Iris pigment epithelial cell (primary cell): ENCODE measurements at regions not wholly inside any gene's neighbourhood (a gene's known extent, or its start where the extent isn't known, plus 50 kb on each side); places are given as distances from the start of the nearest gene placed in this dataset.
"Not testable (repeated sequence)": the region's sequence is repeated elsewhere in the genome, so short reads cannot be mapped to it uniquely, and the experiment has no call there.

Experiments used
- DNase-seq: peaks from one replicate; pipeline ENCODE4 v3.0.0-alpha.2; 2011; ENCODE audit warnings: low read depth

GRCh38 chrX:437661-438390, 51.1 kb upstream of the PPP2R3B start:
- no peak for DNase-seq

- DNase-seq = no peak
Observed at GRCh38 chrX:439241-439640, 52.5 kb upstream of the PPP2R3B start.

- no peak for DNase-seq
Observed at GRCh38 chrX:439719-440118, 53.0 kb upstream of the PPP2R3B start.

- no peak for DNase-seq
Observed at GRCh38 chrX:440636-441035, 53.9 kb upstream of the PPP2R3B start.

- no peak for DNase-seq
Observed at GRCh38 chrX:443536-444210, 57.0 kb upstream of the PPP2R3B start.

GRCh38 chrX:444305-444704, 57.6 kb upstream of the PPP2R3B start:
- DNase-seq = no peak

GRCh38 chrX:445727-446126, 59.0 kb upstream of the PPP2R3B start:
- DNase-seq = no peak

- DNase-seq = no peak
Observed at GRCh38 chrX:446245-446644, 59.5 kb upstream of the PPP2R3B start.

- no peak for DNase-seq
Observed at GRCh38 chrX:447052-447451, 60.3 kb upstream of the PPP2R3B start.

- not testable (repeated sequence) for DNase-seq
Observed at GRCh38 chrX:451750-452149, 65.0 kb upstream of the PPP2R3B start.

- no peak for DNase-seq
Observed at GRCh38 chrX:452598-452997, 65.9 kb upstream of the PPP2R3B start.

- DNase-seq = not testable (repeated sequence)
Observed at GRCh38 chrX:454514-454913, 67.8 kb upstream of the PPP2R3B start.

- DNase-seq = no peak
Observed at GRCh38 chrX:455199-455598, 68.5 kb upstream of the PPP2R3B start.

GRCh38 chrX:455673-456072, 69.0 kb upstream of the PPP2R3B start:
- DNase-seq = no peak

- no peak for DNase-seq
Observed at GRCh38 chrX:456146-456545, 69.4 kb upstream of the PPP2R3B start.

GRCh38 chrX:456551-457291, 70.0 kb upstream of the PPP2R3B start:
- no peak for DNase-seq

GRCh38 chrX:457292-457679, 70.6 kb upstream of the PPP2R3B start:
- no peak for DNase-seq

GRCh38 chrX:458631-459061, 71.9 kb upstream of the PPP2R3B start:
- DNase-seq = no peak

- no peak for DNase-seq
Observed at GRCh38 chrX:459611-460010, 72.9 kb upstream of the PPP2R3B start.

- DNase-seq = no peak
Observed at GRCh38 chrX:460116-460515, 73.4 kb upstream of the PPP2R3B start.

- no peak for DNase-seq
Observed at GRCh38 chrX:460823-461640, 74.3 kb upstream of the PPP2R3B start.

GRCh38 chrX:462853-463252, 76.1 kb upstream of the PPP2R3B start:
- no peak for DNase-seq
